MM.1S (cell line): ENCODE measurements at regions not wholly inside any gene's neighbourhood (a gene's known extent, or its start where the extent isn't known, plus 50 kb on each side); places are given as distances from the start of the nearest gene placed in this dataset.

ENCODE experiments used
- DNase-seq: peaks from one replicate; pipeline ENCODE4 v3.0.0-alpha.2; 2015
- H2AFZ ChIP-seq: fragments of 300-600 bp; sonication (generic); 2 replicates; pipeline ENCODE4 v1.6.0; 2016; ENCODE audit warnings: antibody characterized with exemption, low read length
- H3F3A ChIP-seq: fragments of 300-600 bp; sonication (generic); 2 replicates; pipeline ENCODE4 v1.6.1; 2016; ENCODE audit warnings: mild to moderate bottlenecking, antibody characterized with exemption, low read length, moderate library complexity, mixed read lengths; ENCODE audit not compliant: insufficient read depth
- H3K27ac ChIP-seq: fragments of 300-600 bp; sonication (generic); 2 replicates; pipeline ENCODE4 v1.5.1; 2016; ENCODE audit warnings: mild to moderate bottlenecking, low read length
- H3K27me3 ChIP-seq: fragments of 300-600 bp; sonication (generic); replicated peaks from 2 replicates; pipeline ENCODE4 v1.6.0; 2016; ENCODE audit warnings: low read length; ENCODE audit not compliant: insufficient read depth
- H3K36me3 ChIP-seq: fragments of 300-600 bp; sonication (generic); replicated peaks from 2 replicates; pipeline ENCODE4 v1.6.1; 2016; ENCODE audit warnings: mild to moderate bottlenecking, low read length, mixed read lengths; ENCODE audit not compliant: insufficient read depth
- H3K4me1 ChIP-seq: fragments of 300-600 bp; sonication (generic); 2 replicates; pipeline ENCODE4 v1.6.1; 2016; ENCODE audit warnings: low read length, mixed read lengths
- H3K4me2 ChIP-seq: fragments of 300-600 bp; sonication (generic); 2 replicates; pipeline ENCODE4 v1.6.0; 2016; ENCODE audit warnings: low read depth, low read length
- H3K4me3 ChIP-seq: fragments of 300-600 bp; sonication (generic); 2 replicates; pipeline ENCODE4 v1.5.1; 2016; ENCODE audit warnings: low read length, mixed read lengths
- H3K79me2 ChIP-seq: fragments of 300-600 bp; sonication (generic); 2 replicates; pipeline ENCODE4 v1.6.1; 2016; ENCODE audit warnings: mixed run types, low read length, mixed read lengths
- H3K9ac ChIP-seq: fragments of 300-600 bp; sonication (generic); 2 replicates; pipeline ENCODE4 v1.6.1; 2016; ENCODE audit warnings: low read length, mixed read lengths
- H3K9me2 ChIP-seq: fragments of 300-600 bp; sonication (generic); replicated peaks from 2 replicates; pipeline ENCODE4 v1.6.1; 2016; ENCODE audit warnings: mild to moderate bottlenecking, low read length, mixed read lengths; ENCODE audit not compliant: insufficient read depth
- H3K9me3 ChIP-seq: fragments of 300-600 bp; sonication (generic); replicated peaks from 2 replicates; pipeline ENCODE4 v1.6.1; 2016; ENCODE audit warnings: mild to moderate bottlenecking, low read length, mixed read lengths; ENCODE audit not compliant: insufficient read depth
- H4K20me1 ChIP-seq: fragments of 300-600 bp; sonication (generic); 2 replicates; pipeline ENCODE4 v1.6.1; 2016; ENCODE audit warnings: mild to moderate bottlenecking, low read length, moderate library complexity, mixed read lengths; ENCODE audit not compliant: insufficient read depth
- EZH2 ChIP-seq: fragments of 300-600 bp; sonication (generic); optimal IDR thresholded peaks from 2 replicates; pipeline ENCODE3; 2017; ENCODE audit warnings: low read depth, mild to moderate bottlenecking, antibody characterized with exemption, low read length, mixed read lengths
- EZH2phosphoT487 ChIP-seq: fragments of 300-600 bp; sonication (generic); IDR thresholded peaks from 2 replicates; pipeline ENCODE4 v1.6.1; 2018; ENCODE audit warnings: antibody characterized with exemption, low read length
- TF ChIP-seq, protein P1 (sequence below): fragments of 300-600 bp; sonication (generic); IDR thresholded peaks from 2 replicates; pipeline ENCODE4 v1.5.1; 2016; ENCODE audit warnings: antibody characterized with exemption, low read length, mixed read lengths

DNA sequence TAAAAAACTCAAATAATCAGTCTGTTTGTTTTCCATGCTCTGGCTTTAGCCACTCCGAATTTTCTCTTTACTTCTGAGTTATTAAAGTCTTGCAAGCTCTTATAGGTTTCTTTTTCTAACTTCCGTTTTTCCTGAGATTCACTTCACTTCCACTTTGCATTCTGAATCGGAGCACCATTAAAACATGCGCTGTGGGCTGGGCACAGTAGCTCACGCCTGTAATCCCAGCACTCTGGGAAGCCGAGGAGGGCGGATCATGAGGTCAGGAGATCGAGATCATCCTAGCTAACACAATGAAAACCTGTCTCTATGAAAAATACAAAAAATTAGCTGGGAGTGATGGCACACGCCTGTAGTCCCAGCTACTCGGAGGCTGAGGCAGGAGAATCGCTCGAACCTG lies 357.9 kb downstream of the SLITRK6 start:
- Histone ChIP-seq H2AFZ (no peak overlapping the region), H3K27me3 (no peaks in the 10 kb centered on the region), H3K9ac (no peak overlapping the region), H3K9me2 (no peaks in the 10 kb centered on the region), H3K4me3 (no peak overlapping the region), H4K20me1 (no peaks in the 10 kb centered on the region), H3K79me2 (no peaks in the 10 kb centered on the region), H3K27ac (no peak overlapping the region), H3F3A (no peaks in the 10 kb centered on the region), H3K4me2 (no peak overlapping the region), H3K9me3 (no peaks in the 10 kb centered on the region), H3K36me3 (no peaks in the 10 kb centered on the region), H3K4me1 (no peaks in the 10 kb centered on the region)
- TF ChIP-seq, protein P1, sequence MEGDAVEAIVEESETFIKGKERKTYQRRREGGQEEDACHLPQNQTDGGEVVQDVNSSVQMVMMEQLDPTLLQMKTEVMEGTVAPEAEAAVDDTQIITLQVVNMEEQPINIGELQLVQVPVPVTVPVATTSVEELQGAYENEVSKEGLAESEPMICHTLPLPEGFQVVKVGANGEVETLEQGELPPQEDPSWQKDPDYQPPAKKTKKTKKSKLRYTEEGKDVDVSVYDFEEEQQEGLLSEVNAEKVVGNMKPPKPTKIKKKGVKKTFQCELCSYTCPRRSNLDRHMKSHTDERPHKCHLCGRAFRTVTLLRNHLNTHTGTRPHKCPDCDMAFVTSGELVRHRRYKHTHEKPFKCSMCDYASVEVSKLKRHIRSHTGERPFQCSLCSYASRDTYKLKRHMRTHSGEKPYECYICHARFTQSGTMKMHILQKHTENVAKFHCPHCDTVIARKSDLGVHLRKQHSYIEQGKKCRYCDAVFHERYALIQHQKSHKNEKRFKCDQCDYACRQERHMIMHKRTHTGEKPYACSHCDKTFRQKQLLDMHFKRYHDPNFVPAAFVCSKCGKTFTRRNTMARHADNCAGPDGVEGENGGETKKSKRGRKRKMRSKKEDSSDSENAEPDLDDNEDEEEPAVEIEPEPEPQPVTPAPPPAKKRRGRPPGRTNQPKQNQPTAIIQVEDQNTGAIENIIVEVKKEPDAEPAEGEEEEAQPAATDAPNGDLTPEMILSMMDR: no peak
- no peak for TF ChIP-seq EZH2
- no peak for TF ChIP-seq EZH2phosphoT487
- no peak for DNase-seq

DNA sequence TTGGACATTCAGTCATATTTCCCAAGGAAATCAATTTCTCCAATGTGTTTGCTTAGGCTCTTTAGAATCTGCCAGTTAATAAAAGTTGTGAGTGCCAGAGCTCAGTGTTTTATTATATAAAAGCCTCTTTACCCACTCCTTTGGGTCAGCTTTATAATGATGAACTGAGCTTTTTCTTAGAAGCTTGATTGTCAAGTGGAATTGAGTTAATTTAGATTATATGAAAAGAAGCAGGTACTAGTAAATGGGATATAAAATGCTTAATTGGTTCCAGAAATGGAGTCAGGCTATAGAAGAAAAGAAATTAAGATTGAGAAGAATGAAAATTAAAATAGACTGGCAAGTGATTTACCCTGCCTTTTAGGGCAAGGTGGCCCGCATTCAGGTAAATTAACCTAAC lies 363.2 kb downstream of the SLITRK6 start:
- H4K20me1 ChIP-seq: no peaks in the 10 kb centered on the region
- H2AFZ ChIP-seq: no peak overlapping the region
- no peaks in the 10 kb centered on the region for H3F3A ChIP-seq
- H3K27me3 ChIP-seq: no peaks in the 10 kb centered on the region
- H3K9me2 ChIP-seq: no peaks in the 10 kb centered on the region
- H3K36me3 ChIP-seq: no peaks in the 10 kb centered on the region
- H3K79me2 ChIP-seq: no peaks in the 10 kb centered on the region
- H3K4me3 ChIP-seq: no peak overlapping the region
- DNase-seq: no peak
- no peaks in the 10 kb centered on the region for H3K4me1 ChIP-seq
- no peak overlapping the region for H3K4me2 ChIP-seq
- H3K9me3 ChIP-seq: no peaks in the 10 kb centered on the region
- TF ChIP-seq, protein P1: no peak
- no peak for TF ChIP-seq EZH2
- no peak for TF ChIP-seq EZH2phosphoT487
- H3K9ac ChIP-seq: no peak overlapping the region
- H3K27ac ChIP-seq: no peak overlapping the region

DNA sequence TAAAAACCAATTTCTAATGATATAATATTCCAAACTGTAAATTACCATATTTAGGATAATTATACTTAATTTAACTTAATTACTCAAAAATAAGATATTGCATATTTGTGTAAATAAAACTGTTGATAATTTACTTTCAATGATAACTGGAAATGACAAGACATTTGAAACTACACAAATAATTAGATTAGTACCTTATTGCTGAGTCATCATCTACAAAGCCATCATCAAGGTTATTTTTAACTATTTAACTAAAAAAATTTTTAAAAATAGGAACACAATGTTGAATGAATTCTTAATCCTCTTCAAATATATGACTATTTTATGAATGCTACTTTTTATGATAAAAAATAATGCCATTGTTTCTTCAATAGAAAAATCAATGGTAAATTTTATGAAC lies 364.3 kb downstream of the SLITRK6 start:
- TF ChIP-seq, protein P1: no peak
- TF ChIP-seq EZH2phosphoT487: no peak
- TF ChIP-seq EZH2: no peak

More for the DNA sequence above, 364.3 kb downstream of the SLITRK6 start:
- no peaks in the 10 kb centered on the region for H3K27me3 ChIP-seq
- H3F3A ChIP-seq: no peaks in the 10 kb centered on the region
- no peaks in the 10 kb centered on the region for H3K79me2 ChIP-seq
- H3K9ac ChIP-seq: no peak overlapping the region
- H3K9me3 ChIP-seq: no peaks in the 10 kb centered on the region
- no peaks in the 10 kb centered on the region for H3K9me2 ChIP-seq
- H3K4me2 ChIP-seq: no peak overlapping the region
- H2AFZ ChIP-seq: no peak overlapping the region
- no peak overlapping the region for H3K4me3 ChIP-seq
- H3K4me1 ChIP-seq: no peaks in the 10 kb centered on the region
- no peak for DNase-seq
- H3K36me3 ChIP-seq: no peaks in the 10 kb centered on the region
- no peaks in the 10 kb centered on the region for H4K20me1 ChIP-seq
- no peak overlapping the region for H3K27ac ChIP-seq
